ENCODE measurements at regions not wholly inside any gene's neighbourhood (a gene's known extent, or its start where the extent isn't known, plus 50 kb on each side); places are given as distances from the start of the nearest gene placed in this dataset.
"Not testable (repeated sequence)": the region's sequence is repeated elsewhere in the genome, so short reads cannot be mapped to it uniquely, and the experiment has no call there.

- not testable (repeated sequence) for DNase-seq
These were observed 88.2 kb upstream of the MAP3K7 start for GRCh38 chr6:90675107-90675506.

- DNase-seq = not testable (repeated sequence)
These were observed 87.2 kb upstream of the MAP3K7 start for GRCh38 chr6:90674077-90674476.

GRCh38 chr6:90669846-90670245 lies 83.0 kb upstream of the MAP3K7 start:
- DNase-seq = no peak

GRCh38 chr6:90669420-90669819 lies 82.5 kb upstream of the MAP3K7 start:
- DNase-seq = no peak

- DNase-seq = no peak
These were observed 81.3 kb upstream of the MAP3K7 start for GRCh38 chr6:90668141-90668540.

GRCh38 chr6:90663873-90664272 lies 77.0 kb upstream of the MAP3K7 start:
- DNase-seq = no peak

- no peak for DNase-seq
These were observed 76.2 kb upstream of the MAP3K7 start for GRCh38 chr6:90663106-90663505.

GRCh38 chr6:90660931-90661330 lies 74.1 kb upstream of the MAP3K7 start:
- DNase-seq = no peak

GRCh38 chr6:90658497-90658896 lies 71.6 kb upstream of the MAP3K7 start:
- DNase-seq = no peak

GRCh38 chr6:90656325-90656724 lies 69.5 kb upstream of the MAP3K7 start:
- no peak for DNase-seq

GRCh38 chr6:90654806-90655205 lies 67.9 kb upstream of the MAP3K7 start:
- DNase-seq = no peak

- no peak for DNase-seq
These were observed 67.3 kb upstream of the MAP3K7 start for GRCh38 chr6:90654166-90654565.

- DNase-seq = no peak
These were observed 66.9 kb upstream of the MAP3K7 start for GRCh38 chr6:90653750-90654149.

GRCh38 chr6:90650041-90650940 lies 63.4 kb upstream of the MAP3K7 start:
- DNase-seq = no peak

GRCh38 chr6:90648873-90649272 lies 62.0 kb upstream of the MAP3K7 start:
- DNase-seq = no peak

GRCh38 chr6:90646940-90647339 lies 60.1 kb upstream of the MAP3K7 start:
- no peak for DNase-seq

GRCh38 chr6:90645634-90646033 lies 58.8 kb upstream of the MAP3K7 start:
- DNase-seq = no peak

GRCh38 chr6:90644492-90644891 lies 57.6 kb upstream of the MAP3K7 start:
- DNase-seq = no peak

- DNase-seq = no peak
These were observed 56.5 kb upstream of the MAP3K7 start for GRCh38 chr6:90643381-90643780.

GRCh38 chr6:90637320-90637719 lies 50.4 kb upstream of the MAP3K7 start:
- DNase-seq = no peak

Measured in NCI-H446 treated with DMSO at 0.1 percent for 48 hours (cell line).